B cell (primary cell): ENCODE measurements at regions not wholly inside any gene's neighbourhood (a gene's known extent, or its start where the extent isn't known, plus 50 kb on each side); places are given as distances from the start of the nearest gene placed in this dataset.

Source experiments
- ATAC-seq: fragments of 200-7000 bp; cut with Tn5 transposase; one replicate; pipeline ENCODE4 v1.10.0; 2021; ENCODE audit warnings: low read depth, mild to moderate bottlenecking, moderate number of reproducible peaks, moderate library complexity
- CTCF ChIA-PET: fragments of 350-600 bp; sonication (Branson Sonifier 250); formaldehyde crosslinking; loops from one replicate; lab custom pipeline; 2021; ENCODE audit warnings: antibody characterized with exemption, inconsistent platforms; lab: Charles Lee
- POLR2A ChIA-PET: fragments of 350-600 bp; sonication (Branson Sonifier 250); formaldehyde crosslinking; loops from one replicate; lab custom pipeline; 2021; ENCODE audit warnings: antibody characterized with exemption; lab: Charles Lee
- DNase-seq: peaks from one replicate; pipeline ENCODE4 v3.0.0; 2013
- H2AFZ ChIP-seq: 2 replicates; pipeline ENCODE4 v1.6.1; 2012; ENCODE audit warnings: mild to moderate bottlenecking, low read depth, low read length; ENCODE audit not compliant: insufficient read depth, poor library complexity, severe bottlenecking
- H3K27ac ChIP-seq, 2 donors: 1 replicate in 1 of 2; 2 replicates in 1 of 2; pipeline ENCODE4 v1.5.1; 2012 to 2013; ENCODE audit warnings: low read length in 2 of 2, mild to moderate bottlenecking in 2 of 2, moderate library complexity in 1 of 2
- H3K27me3 ChIP-seq, 4 experiments: fragments of 200-600 bp in 1 of 4; sonication (generic) in 1 of 4; replicated peaks in 1 of 4; 1 replicate in 2 of 4; 2 replicates in 2 of 4; pipeline versions ENCODE4 v1.6.1 to v1.7.0; 2013 to 2016; ENCODE audit warnings: low read length in 3 of 4, mild to moderate bottlenecking in 2 of 4, mixed read lengths in 1 of 4, moderate library complexity in 1 of 4; ENCODE audit not compliant: insufficient read depth in 4 of 4, control insufficient read depth in 3 of 4; ENCODE audit errors: control extremely low read depth in 1 of 4
- H3K36me3 ChIP-seq, 2 experiments: replicated peaks in 1 of 2; 1 replicate in 1 of 2; 2 replicates in 1 of 2; pipeline versions ENCODE4 v1.6.1 to v1.7.1; 2013; ENCODE audit warnings: low read length in 1 of 2; ENCODE audit not compliant: insufficient read depth in 2 of 2, control insufficient read depth in 1 of 2; ENCODE audit errors: control extremely low read depth in 1 of 2, extremely low read depth in 1 of 2
- H3K4me1 ChIP-seq, 2 donors: fragments of 200-600 bp in 1 of 2; sonication (generic) in 1 of 2; 1 replicate in 1 of 2; 2 replicates in 1 of 2; pipeline versions ENCODE4 v1.5.1 to v1.6.1; 2013 to 2017; ENCODE audit warnings: low read length in 2 of 2; ENCODE audit not compliant: control insufficient read depth in 2 of 2, insufficient read depth in 2 of 2
- H3K4me2 ChIP-seq: replicated peaks from 2 replicates; pipeline ENCODE3; 2012; ENCODE audit warnings: mild to moderate bottlenecking, low read depth, low read length; ENCODE audit not compliant: poor library complexity, severe bottlenecking
- H3K4me3 ChIP-seq, 5 experiments: fragments of 200-600 bp in 1 of 5; sonication (generic) in 1 of 5; 1 replicate in 3 of 5; 2 replicates in 2 of 5; pipeline versions ENCODE4 v1.5.1 to v1.7.0; 2011 to 2016; ENCODE audit warnings: low read length in 4 of 5, mild to moderate bottlenecking in 4 of 5, low read depth in 2 of 5, control low read depth in 1 of 5, moderate library complexity in 1 of 5; ENCODE audit not compliant: insufficient read depth in 1 of 5; ENCODE audit errors: control extremely low read depth in 1 of 5, extremely low read depth in 1 of 5
- H3K79me2 ChIP-seq: fragments of 200-600 bp; sonication (generic); one replicate; pipeline ENCODE4 v1.6.0; 2016; ENCODE audit warnings: low read length; ENCODE audit not compliant: control insufficient read depth, insufficient read depth
- H3K9ac ChIP-seq: fragments of 200-600 bp; sonication (generic); 2 replicates; pipeline ENCODE4 v1.6.1; 2017; ENCODE audit warnings: mild to moderate bottlenecking, low read length, moderate library complexity
- H3K9me3 ChIP-seq, 3 donors: one replicate each; pipeline versions ENCODE4 v1.6.1 to v1.7.1; 2013; ENCODE audit warnings: low read length in 2 of 3; ENCODE audit not compliant: control insufficient read depth in 2 of 3, insufficient read depth in 1 of 3; ENCODE audit errors: control extremely low read depth in 1 of 3
- H4K20me1 ChIP-seq: 2 replicates; pipeline ENCODE4 v1.6.0; 2012; ENCODE audit warnings: mild to moderate bottlenecking, low read length; ENCODE audit not compliant: insufficient read depth, control insufficient read depth, poor library complexity, severe bottlenecking
- H3K27ac Mint-ChIP-seq: one replicate; pipeline ENCODE4 v1.8.0; 2021; ENCODE audit warnings: mixed read lengths
- H3K27me3 Mint-ChIP-seq: one replicate; pipeline ENCODE4 v1.8.0; 2021; ENCODE audit warnings: mixed read lengths
- H3K4me1 Mint-ChIP-seq: one replicate; pipeline ENCODE4 v1.8.0; 2021; ENCODE audit warnings: mixed read lengths
- H3K4me3 Mint-ChIP-seq: one replicate; pipeline ENCODE4 v1.8.0; 2021; ENCODE audit warnings: mixed read lengths
- H3K9me3 Mint-ChIP-seq: one replicate; pipeline ENCODE4 v1.8.0; 2022; ENCODE audit warnings: mixed read lengths; ENCODE audit not compliant: insufficient read depth
- CTCF ChIP-seq: fragments of 200-600 bp; IDR thresholded peaks from one replicate; pipeline ENCODE4 v1.8.0; 2022; ENCODE audit warnings: antibody characterized with exemption, mild to moderate bottlenecking
- EZH2 ChIP-seq: IDR thresholded peaks from 2 replicates; pipeline ENCODE4 v1.6.1; 2012; ENCODE audit warnings: borderline replicate concordance, low read depth, mild to moderate bottlenecking, moderate library complexity, low read length; ENCODE audit not compliant: insufficient read depth, poor library complexity, severe bottlenecking
- WGBS: methylation state at CpG from one replicate; pipeline ENCODE4 v1.1.5; 2013; ENCODE audit warnings: missing lambda C conversion rate; ENCODE audit not compliant: insufficient coverage; 5-methylcytosine and 5-hydroxymethylcytosine counted together
- intact Hi-C: fragments of 100-400 bp; cut with micrococcal nuclease; formaldehyde crosslinking; loops from one replicate; pipeline ENCODE4 v1.10.0; 2022

- no peak overlapping the region for H3K27ac ChIP-seq
- intact Hi-C loops = no loop called here
- no peaks in the 10 kb centered on the region for H3K4me1 ChIP-seq
- no peak overlapping the region for H3K9ac ChIP-seq
- H3K4me1 Mint-ChIP-seq = no peaks in the 10 kb centered on the region
- DNase-seq (no peak), ATAC-seq (no peak)
- H3K27me3 ChIP-seq = peaks cover 0 to 2% (median 0%) of the 10 kb centered on the region in 4 experiments
- no CpG with 5 or more reads among the region's 2 CpGs for WGBS
- TF ChIP-seq CTCF (no peak), EZH2 (no peak)
- peaks cover 26% of the 10 kb centered on the region for H3K27me3 Mint-ChIP-seq
- H3K4me2 ChIP-seq = no peak overlapping the region
- CTCF ChIA-PET = no interaction called here
- no peak overlapping the region for H2AFZ ChIP-seq
- H4K20me1 ChIP-seq = no peaks in the 10 kb centered on the region
- H3K4me3 Mint-ChIP-seq = no peak overlapping the region
- H3K27ac Mint-ChIP-seq = no peak overlapping the region
- no peak overlapping the region for H3K4me3 ChIP-seq
- POLR2A ChIA-PET = no interaction called here
- H3K36me3 ChIP-seq = no peaks in the 10 kb centered on the region
- no peaks in the 10 kb centered on the region for H3K9me3 ChIP-seq
- H3K9me3 Mint-ChIP-seq = no peaks in the 10 kb centered on the region
- no peaks in the 10 kb centered on the region for H3K79me2 ChIP-seq
These were observed 336.7 kb upstream of the C16orf82 start for GRCh38 chr16:26729951-26730541.

GRCh38 chr16:26731729-26732128 is 335.0 kb upstream of the C16orf82 start:
- Mint-ChIP-seq H3K27me3 (peaks cover 22% of the 10 kb centered on the region), H3K4me3 (no peak overlapping the region), H3K27ac (no peak overlapping the region), H3K9me3 (no peaks in the 10 kb centered on the region), H3K4me1 (no peaks in the 10 kb centered on the region)
- no peaks in the 10 kb centered on the region for H4K20me1 ChIP-seq
- H3K36me3 ChIP-seq = no peaks in the 10 kb centered on the region
- ChIA-PET POLR2A (no interaction called here), CTCF (no interaction called here)
- no peak overlapping the region for H3K27ac ChIP-seq
- no peak overlapping the region for H3K9ac ChIP-seq
- ATAC-seq = no peak
- H2AFZ ChIP-seq = no peak overlapping the region
- no peaks in the 10 kb centered on the region for H3K4me1 ChIP-seq
- WGBS = no CpG with 5 or more reads among the region's 4 CpGs
- no peak for TF ChIP-seq EZH2
- TF ChIP-seq CTCF = no peak
- no peak for DNase-seq
- no peaks in the 10 kb centered on the region for H3K27me3 ChIP-seq
- no peaks in the 10 kb centered on the region for H3K9me3 ChIP-seq
- H3K4me3 ChIP-seq = no peak overlapping the region
- intact Hi-C loops = no loop called here
- H3K79me2 ChIP-seq = no peaks in the 10 kb centered on the region
- H3K4me2 ChIP-seq = no peak overlapping the region
